Midbrain (tissue), 1 donor: ENCODE measurements at regions not wholly inside any gene's neighbourhood (a gene's known extent, or its start where the extent isn't known, plus 50 kb on each side); places are given as distances from the start of the nearest gene placed in this dataset.

Experiments
- DNase-seq: peaks from one replicate; lab custom pipeline; 2025; lab: John Stamatoyannopoulos, UW

DNA sequence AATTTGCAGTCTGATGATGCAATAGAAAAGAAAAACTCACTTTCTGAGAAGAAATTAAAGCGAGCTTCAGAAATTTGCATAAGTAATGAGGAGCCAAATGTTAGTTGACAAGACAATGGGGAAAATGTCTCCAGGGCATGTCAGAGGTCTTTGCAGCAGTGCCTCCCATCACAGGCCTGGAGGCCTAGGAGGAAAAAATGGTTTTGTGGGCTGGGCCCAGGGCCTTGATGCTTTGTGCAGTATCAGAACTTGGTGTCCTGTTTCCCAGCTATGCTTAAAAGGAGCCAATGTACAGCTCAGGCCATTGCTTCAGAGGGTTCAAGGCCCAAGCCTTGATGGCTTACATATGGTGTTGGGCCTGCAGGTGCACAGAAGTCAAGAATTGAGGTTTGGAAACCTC, 298.4 kb downstream of the SMARCA2 start:
- DNase-seq, result no peak

DNA sequence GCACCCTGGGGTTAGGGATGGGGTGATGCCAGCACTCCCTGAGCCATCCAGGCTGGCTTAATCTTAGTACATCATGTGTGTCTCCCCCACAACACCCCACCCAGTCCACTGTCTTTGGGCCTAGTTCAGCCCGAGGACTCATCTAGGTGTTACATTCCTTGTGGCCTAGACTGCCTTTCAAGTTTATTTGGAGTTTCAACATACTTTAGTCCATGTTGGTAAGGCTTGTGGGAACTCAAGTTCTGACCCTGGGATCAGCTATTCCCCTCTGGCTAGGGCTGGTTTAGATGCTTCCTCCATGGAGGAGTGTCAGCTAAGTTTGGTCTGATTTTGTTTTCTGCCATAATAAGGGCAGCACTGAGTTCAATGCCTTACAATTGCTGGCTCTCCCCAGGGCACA, 302.4 kb downstream of the SMARCA2 start:
- no peak for DNase-seq

DNA sequence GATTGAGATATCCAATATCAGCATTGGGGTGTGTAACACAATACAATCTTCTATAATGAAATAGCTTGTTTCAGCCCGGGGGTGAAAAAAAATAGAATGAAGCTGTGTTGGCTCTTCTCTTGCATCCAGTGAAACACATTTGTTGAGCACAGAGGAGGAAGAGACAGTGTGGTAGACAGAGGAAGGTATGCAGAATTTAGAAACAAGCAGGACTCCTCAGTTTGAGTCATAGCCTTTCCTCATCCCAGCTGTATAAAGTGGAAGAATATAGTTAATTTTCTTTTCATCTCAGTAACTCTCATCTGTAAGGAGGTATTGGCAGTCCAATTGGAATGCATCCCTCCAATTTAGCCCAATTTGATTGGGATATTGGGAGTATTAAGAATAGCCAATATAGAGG, 302.2 kb upstream of the VLDLR start:
- no peak for DNase-seq

DNA sequence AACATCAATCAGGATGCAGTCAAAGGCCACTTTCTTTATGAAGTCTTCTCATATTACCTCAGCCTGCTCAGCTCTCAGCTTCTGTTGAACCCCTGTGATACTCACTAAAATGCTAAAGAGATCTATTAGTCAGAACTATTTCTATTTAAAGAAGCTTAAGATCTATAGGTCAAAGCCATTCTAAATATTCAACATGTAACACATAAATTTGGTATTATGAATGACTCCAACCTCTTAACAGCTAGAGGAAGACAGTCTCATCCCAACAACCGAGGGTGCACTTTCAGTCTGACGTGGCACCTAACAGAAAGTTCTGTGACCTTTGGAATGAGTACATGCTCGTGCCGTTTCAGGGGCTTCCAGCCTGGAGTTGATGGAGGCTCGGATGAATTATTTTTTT, 301.5 kb upstream of the VLDLR start:
- DNase-seq, result no peak

DNA sequence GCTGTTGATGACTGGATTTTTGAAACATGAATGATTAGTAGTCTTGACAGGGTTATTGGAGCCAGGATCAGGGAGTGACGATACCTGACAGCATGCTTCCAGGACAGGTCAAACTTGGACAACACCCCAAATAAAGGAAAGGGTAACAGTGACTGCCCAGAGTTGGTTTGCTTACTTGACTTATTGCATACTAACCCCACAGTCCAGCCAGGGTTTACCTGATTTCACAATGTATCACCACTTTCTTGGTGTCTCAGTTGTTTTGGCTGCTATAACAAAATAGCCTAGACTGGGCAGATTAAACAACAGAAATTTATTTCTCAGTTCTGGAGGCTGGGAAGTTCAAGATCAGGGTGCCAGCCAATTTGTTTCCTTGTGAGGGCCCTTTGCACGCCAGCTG, 301.0 kb upstream of the VLDLR start:
- DNase-seq, result no peak

DNA sequence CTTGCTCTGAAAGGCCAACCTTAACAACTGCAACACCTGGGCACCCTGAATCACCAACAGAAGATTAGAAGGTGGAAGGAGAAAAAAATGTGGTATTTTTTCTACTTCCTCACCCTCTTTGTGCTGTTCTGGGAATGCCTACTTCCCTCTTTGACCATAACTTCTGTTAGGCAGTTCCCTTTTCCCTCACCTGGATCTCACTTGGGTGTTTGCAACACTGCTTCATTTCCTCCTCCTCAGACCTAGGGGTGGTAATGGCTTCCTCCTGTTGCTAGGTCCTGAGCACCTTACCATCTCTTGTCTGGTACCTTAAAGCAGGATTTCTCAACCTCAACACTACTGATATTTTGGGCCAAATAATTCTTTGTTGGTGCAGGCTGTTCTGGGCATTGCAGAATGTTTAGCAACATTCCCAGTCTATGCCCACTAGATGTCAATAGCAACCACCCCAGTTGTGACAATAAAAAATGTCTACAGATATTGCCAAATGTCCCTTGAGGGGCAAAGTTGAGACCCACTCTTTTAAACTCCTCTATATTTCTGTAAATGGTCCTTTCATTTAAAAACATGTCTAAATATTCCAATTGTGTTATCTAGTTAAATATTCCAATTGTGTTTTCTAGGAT, 300.0 kb upstream of the VLDLR start:
- DNase-seq, result peak; percentile 4

DNA sequence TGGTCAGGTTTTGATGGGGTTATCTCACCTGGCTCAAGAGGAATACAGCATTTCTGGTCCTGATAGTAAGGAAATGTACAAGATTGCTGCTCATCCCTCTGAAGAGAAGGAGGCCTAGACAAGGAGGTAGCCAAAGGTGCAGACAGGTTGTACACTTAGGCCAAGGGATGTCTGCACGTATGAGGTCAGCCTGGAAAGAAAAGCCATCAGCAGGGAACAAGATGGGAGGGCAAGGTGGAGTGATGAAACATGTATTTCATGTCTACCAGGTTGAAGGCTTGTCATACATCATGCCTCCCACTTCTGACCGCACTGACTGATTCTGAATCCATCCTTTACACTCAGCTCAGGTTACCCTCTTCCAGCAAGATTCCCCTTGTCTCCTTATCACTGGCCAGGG, 296.8 kb upstream of the VLDLR start:
- no peak for DNase-seq

DNA sequence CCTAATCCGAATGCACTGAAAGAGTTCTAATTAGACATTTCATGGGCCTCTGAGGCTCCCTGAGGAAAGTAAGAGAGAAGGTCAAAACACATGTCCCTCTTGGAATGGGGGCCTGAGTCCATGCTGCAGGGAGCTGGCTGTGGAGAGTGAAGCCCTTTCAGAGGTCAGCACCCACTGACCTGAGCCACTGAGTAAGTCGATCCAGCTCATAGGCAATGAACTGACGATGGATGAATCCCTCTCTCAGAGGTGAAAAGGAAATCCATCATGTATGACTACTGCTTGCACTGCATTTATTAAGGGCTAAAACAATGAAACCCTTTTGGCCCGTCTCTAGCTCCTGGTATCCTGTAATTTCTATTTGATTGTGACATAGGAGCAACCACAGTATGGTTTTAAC, 288.9 kb upstream of the VLDLR start:
- no peak for DNase-seq

DNA sequence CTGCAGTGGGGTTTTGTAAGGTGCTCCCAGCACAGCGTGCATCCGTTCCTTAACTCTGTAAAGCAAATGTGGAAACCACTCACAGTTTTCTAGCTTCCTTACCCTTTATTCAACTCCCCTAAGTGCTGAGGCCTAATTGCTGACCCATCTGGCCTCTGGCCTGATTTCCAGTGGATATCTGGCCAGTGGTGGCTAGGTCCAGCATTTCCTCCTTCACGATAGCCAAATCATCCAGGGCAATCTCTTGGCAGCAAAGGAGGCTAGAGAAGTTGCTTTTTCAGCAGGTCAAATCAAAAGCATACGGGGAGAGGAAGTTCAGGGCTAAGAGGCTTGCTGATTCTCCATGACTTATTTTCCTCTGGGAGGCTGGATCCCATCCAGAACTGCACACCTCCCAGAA, 286.3 kb upstream of the VLDLR start:
- DNase-seq, result no peak

DNA sequence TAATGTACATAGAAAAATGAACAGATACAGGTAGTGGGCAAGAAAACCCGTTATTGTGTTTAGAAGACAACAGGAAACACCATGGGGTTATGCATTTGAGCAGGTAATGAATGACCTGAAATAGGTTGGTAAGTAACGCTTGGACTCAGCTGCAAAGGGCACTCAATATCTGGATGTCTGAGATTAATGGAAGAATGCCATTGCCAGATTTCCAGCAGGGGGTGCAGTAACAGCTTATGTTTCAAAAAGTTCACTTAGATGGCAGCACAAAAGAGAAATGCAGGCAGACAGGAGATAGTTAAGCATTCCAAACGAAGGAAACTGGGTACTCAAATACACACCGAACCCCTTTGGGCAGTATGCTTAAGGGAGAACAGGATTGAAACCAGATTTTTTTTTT, 285.5 kb upstream of the VLDLR start:
- no peak for DNase-seq

DNA sequence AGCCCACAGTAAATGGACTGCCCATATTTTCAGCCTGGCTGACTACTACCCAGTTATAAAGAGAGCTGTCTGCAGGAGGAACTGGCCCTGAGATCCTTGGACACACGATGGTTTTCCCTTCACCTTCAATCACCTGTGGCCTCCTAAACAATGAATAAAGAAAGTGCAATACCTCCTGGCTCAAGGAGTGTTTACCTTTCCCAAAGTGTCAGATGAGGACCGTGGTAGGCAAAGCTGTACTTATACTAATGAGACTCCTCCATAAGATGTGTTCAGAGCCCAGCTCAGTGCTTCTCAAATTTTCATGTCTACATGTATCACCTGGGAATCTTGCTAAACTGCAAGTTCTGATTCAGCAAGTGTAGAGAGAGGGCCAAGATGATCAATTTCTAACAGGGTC, 284.5 kb upstream of the VLDLR start:
- no peak for DNase-seq

DNA sequence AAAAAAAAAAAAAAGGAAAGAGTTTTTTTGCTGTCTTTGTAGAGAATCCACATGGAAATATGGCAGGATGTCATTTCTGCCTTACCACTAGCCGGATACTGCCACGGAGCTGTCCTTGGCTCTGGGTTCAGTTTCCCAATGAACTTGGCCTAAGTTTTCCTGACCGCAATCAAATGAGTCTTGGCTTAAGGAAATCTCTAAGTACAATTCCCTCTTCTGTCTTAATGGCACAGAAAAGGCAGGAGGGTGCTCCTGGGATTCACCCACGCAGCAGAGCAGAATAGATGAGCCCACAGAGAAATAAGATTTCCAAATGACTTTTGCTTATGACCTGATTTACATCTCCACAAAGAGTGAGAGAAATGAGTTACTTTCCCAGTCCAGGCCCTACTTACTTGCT, 284.0 kb upstream of the VLDLR start:
- no peak for DNase-seq

DNA sequence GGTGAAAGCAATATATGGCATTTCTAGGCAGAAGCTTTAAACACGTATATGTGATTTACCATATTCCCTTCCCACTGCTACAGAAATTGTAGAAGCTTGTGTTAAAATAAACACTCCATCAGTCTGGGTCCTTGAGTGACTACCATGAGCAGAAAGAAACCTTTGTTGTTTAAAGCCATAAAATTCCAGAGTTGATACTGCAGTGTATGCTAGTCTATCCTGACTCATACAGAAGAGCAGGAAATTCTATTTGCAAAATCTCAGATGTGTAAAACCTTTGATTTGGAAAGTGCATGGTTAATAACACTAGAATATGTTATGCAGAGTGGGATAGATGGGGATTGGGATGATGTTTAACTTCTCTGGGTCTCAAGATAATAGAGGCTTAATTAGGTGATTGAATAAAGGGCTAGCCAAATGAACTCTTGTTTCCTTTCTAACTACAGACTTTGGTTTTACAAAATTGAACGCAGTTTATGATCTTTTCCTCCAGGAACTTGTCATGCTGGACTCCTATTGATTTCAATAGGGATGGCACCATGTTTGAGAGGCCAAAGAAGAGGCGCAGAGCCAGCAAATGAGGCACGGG, 282.7 kb upstream of the VLDLR start:
- DNase-seq, result no peak

DNA sequence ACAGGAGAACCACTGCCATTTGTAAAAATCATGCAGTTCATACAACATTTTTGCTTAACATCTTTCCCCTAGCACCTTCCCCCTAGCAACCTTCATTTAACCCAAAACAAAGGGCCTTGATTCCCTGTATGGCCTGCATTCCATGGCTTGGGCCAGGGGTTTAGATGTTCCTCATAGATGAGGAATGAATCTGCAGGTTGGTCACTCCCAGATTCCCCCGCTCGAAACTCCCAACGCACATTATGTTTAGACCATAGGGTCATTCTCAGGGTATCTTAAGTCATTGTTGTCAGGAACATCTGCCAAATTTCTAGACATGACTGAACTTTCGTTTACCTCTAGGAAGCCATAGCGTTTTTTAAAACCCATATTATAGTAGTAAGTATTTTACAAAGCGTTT, 282.2 kb upstream of the VLDLR start:
- no peak for DNase-seq

DNA sequence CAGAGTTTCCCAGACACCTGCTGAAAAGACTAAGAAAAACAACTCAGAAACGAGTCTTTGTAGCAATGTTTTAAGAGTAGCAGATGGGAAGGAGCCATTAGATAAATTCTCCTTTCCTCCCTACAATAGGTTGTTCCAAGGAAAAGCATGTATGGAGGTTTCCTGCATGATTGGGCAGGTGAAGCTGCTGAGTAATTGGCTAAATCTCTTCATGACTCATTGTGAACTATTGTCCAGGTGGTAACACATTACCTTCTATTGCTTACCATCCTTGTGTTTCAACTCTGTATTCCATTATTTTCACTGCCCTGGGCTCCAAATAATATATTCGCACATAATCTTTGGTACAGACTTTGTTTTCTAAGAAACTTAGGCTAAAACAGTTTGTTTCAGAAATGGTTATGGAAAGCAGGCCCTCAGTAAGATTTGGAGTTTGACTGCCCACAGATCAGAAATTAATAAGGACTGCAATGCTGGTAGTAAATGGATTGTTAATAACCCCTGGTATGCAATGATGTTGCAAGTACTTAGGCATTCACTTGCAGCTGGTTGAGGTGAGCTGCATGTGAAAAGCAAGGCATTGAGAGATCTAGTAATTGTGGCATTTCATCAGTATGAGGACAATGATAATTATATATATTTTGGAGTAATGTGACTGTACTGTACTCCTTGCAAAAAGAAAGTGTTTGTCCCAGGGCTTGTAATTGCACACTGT, 281.4 kb upstream of the VLDLR start:
- DNase-seq, result no peak

DNA sequence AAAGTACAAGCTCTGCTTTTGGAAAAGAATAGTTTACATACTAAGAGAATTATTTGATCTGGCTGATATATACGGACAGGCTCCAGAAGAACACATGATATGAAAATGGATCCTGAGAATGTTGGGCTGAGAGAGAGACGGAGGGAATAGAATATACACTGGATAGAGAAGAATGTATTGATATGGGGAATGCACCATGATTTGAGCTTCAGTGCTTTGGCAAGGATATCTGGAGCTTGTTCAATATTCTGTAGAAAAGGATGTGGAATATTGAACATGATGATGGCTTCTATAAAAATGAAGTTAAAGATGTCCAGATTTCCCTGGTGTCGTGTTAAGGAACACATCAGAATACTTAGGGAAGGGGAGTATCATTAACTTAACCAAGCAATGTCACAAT, 280.5 kb upstream of the VLDLR start:
- no peak for DNase-seq

DNA sequence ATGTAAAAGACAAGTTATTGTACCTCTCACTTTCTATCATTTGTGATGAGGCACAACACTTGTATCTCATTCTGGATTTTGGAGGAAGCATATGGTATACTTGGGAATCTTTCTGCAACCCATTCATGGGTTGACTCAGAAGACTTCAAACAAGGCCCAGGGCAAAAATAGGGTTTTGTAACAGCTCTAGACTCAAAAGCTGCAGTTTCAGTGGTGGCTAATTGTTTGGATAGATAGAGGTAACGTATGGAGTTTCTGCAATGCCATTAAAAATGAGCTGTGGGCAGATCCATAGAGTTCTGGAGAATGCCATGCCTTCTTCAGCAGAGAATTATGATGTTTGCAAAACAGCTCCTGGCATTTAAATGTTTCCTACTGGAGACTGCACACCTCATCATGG, 279.6 kb upstream of the VLDLR start:
- no peak for DNase-seq

DNA sequence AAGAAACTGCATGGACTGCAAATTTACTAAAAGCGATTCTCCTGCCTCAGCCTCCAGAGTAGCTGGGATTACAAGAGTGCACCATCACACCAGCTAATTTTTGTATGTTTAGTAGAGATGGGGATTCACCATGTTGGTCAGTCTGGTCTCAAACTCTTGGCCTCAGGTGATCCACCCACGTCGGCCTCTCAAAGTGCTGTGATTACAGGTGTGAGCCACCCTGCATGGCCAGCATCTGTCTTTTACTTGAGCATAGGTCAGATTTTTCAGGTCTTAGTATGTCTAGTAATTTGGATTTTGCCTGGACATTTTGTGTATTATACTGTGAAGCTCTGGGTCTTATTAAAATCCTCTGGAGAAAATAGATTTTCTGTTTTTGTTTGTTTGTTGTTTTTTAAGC, 277.8 kb upstream of the VLDLR start:
- no peak for DNase-seq

DNA sequence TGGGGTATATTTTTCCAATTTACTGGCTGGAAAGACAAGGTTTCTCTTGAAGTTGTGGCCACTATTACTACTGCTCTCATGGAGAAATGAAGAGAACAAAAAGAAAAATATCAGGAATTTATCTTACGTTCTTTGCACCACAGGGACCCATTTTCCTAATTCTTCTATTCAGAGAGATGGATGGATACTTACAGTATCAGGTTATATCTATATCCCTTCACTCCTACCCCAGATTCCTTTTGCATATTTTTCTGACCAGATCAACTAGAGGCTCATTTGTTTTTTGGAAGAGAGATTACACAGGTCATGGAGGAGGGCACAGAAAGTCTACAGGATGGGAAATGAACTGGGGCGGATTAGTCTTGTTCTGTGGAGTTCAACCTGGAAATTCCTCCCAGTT, 277.2 kb upstream of the VLDLR start:
- no peak for DNase-seq

DNA sequence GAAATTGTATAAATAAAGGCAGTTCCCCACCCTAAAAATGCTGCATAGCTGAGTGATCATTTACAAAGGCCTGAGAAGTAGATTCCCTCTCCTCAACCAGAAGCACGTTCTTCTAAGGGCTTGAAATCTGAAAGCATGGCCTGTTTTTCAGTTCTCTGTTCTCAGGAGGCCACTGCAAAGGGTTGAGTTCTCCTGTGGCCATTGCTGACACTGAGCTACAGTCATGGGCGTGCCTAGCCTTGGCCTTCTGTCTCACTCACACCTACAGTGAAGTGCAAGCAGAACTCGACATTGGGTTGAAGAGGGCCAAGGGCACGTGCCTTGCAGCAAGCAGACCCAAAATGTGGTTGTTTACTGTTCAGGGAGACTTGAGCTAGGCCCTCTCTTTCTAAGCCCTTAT, 276.6 kb upstream of the VLDLR start:
- no peak for DNase-seq

DNA sequence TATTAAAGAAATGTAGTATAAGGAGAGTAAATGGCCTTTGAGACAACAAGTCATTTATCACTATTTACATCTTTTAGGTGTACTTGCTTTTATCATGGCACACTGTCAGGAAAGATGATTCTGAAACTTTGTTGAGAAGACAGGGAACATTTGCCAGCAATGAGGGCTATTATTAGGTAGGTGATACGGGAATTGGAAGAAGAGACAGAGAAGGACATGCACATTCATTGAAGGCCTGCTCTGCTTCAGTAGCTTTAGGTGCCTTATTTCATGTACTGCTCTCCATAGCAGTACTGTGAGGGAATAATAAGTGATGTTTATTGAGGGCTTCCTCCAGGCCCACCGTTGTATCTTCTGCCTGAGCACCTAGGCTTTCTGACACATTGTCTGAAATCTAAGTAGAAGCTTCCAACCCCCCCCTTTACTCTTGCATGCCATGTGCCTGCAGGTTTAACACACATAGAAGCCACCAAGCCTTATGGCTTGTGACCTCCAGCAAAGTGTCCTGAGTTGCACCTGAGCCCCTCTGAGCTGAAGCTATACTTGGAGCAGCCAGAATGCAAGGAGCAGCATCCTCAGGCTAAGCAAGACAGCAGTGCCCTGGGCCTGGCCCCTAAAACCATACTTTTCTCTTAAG, 275.2 kb upstream of the VLDLR start:
- no peak for DNase-seq

DNA sequence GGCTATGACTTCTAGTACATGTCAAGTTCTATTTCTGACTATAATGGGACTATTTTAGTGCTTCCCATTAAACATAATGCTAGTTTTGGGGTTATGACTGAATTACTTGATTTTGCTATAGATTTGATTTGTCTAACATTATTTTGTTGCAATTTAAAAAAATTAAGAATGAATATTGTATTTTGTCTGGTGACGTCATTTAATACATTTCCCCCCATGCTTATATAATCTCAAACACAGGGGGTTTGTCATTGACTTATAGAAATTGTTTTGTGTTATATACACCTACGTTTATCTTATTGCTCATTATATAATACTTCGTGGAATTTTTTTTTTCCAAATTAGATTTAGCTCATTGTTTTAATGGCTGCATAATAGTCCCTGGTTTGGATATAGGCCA, 270.3 kb upstream of the VLDLR start:
- DNase-seq, result no peak

DNA sequence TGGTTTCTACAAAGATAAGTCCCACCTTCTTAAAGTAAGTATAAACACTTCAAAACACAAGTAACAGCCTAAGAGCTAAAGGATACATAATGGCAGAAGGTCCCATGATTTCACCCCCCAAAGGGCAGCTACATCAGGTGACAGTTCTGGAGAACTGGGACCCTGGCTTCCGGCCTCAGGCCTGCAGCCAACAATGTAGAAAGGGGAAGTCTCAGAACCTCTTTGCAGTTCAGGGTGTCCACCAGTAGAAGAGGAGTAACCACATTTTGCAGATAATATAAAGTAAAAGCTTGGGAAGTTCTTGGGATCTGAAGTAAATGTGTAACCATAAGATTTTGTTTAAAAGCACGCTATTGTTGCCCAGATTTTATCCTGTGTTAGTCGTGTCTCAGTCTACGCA, 267.4 kb upstream of the VLDLR start:
- no peak for DNase-seq
